ENCODE measurements at regions not wholly inside any gene's neighbourhood (a gene's known extent, or its start where the extent isn't known, plus 50 kb on each side); places are given as distances from the start of the nearest gene placed in this dataset.
A peak's percentile ranks its signal among the peaks of the same experiment; 100 is the strongest.

DNA sequence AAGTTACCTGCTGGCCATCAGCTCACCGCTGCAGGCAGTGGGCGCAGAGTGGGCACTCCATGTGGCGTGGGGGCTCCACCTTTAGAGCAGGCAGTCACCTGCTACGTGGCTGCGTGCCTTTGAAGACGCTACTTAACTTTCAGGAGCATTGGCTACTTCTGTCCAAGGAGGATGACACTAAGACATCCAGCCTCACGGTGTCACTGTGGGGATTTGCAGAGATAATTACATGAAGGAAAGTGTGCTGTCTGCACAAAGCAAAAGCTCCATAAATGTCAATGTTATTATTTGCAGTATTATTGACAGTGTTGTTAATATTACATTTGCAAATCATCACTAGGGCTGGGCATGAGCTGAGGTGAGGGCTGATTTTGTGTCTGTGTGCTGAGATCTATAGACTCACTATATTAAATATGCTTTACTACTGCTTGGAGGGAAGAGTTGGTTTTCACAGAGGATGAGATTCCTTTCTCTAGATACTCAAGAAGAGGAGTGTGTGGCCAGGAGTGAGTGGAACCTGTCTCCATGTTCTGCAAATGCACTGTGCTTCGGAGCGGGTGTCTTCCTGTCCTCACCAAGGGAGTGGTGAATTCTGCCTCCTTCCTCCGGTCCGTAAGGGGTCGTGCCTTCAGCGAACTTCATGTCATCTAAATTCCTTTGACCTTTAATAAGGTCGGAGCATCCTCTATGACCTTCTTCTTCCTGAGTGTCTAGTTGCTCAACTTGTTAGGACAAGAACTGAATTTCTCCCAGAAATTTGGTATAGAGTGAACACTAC, 165.8 kb upstream of the SYNDIG1 start:
- DNase-seq (ENCODE audit: low read depth, low spot score) = no peak
- CTCF ChIA-PET = no interaction called here
- H3K4me3 ChIP-seq (ENCODE audit: low read depth in 2 of 2, low read length in 2 of 2) = no peak overlapping the region
- TF ChIP-seq TCF7L2 (IDR thresholded peaks at IDR 0.05; ENCODE audit: low read depth, low read length) = no peak
- TF ChIP-seq, protein P1, sequence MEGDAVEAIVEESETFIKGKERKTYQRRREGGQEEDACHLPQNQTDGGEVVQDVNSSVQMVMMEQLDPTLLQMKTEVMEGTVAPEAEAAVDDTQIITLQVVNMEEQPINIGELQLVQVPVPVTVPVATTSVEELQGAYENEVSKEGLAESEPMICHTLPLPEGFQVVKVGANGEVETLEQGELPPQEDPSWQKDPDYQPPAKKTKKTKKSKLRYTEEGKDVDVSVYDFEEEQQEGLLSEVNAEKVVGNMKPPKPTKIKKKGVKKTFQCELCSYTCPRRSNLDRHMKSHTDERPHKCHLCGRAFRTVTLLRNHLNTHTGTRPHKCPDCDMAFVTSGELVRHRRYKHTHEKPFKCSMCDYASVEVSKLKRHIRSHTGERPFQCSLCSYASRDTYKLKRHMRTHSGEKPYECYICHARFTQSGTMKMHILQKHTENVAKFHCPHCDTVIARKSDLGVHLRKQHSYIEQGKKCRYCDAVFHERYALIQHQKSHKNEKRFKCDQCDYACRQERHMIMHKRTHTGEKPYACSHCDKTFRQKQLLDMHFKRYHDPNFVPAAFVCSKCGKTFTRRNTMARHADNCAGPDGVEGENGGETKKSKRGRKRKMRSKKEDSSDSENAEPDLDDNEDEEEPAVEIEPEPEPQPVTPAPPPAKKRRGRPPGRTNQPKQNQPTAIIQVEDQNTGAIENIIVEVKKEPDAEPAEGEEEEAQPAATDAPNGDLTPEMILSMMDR (IDR thresholded peaks at IDR 0.05) = peak; percentile 17; the same call in 1 of the 2 replicates
- TF ChIP-seq, protein P2, sequence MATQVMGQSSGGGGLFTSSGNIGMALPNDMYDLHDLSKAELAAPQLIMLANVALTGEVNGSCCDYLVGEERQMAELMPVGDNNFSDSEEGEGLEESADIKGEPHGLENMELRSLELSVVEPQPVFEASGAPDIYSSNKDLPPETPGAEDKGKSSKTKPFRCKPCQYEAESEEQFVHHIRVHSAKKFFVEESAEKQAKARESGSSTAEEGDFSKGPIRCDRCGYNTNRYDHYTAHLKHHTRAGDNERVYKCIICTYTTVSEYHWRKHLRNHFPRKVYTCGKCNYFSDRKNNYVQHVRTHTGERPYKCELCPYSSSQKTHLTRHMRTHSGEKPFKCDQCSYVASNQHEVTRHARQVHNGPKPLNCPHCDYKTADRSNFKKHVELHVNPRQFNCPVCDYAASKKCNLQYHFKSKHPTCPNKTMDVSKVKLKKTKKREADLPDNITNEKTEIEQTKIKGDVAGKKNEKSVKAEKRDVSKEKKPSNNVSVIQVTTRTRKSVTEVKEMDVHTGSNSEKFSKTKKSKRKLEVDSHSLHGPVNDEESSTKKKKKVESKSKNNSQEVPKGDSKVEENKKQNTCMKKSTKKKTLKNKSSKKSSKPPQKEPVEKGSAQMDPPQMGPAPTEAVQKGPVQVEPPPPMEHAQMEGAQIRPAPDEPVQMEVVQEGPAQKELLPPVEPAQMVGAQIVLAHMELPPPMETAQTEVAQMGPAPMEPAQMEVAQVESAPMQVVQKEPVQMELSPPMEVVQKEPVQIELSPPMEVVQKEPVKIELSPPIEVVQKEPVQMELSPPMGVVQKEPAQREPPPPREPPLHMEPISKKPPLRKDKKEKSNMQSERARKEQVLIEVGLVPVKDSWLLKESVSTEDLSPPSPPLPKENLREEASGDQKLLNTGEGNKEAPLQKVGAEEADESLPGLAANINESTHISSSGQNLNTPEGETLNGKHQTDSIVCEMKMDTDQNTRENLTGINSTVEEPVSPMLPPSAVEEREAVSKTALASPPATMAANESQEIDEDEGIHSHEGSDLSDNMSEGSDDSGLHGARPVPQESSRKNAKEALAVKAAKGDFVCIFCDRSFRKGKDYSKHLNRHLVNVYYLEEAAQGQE (IDR thresholded peaks at IDR 0.05; ENCODE audit: insufficient read depth in 1 of 2, low read depth in 2 of 2, low read length in 1 of 2) = no peak
- TF ChIP-seq SIN3A (IDR thresholded peaks at IDR 0.05; ENCODE audit: borderline replicate concordance, insufficient read depth, low read depth, low read length) = no peak
- no peak for ATAC-seq
- H3K9me3 ChIP-seq (ENCODE audit: control insufficient read depth, insufficient read depth, low read depth, low read length) = no peaks in the 10 kb centered on the region
- no peaks in the 10 kb centered on the region for H3K36me3 ChIP-seq (ENCODE audit: control insufficient read depth, insufficient read depth, low read length)
- in situ Hi-C loops (cut with HindIII; ENCODE audit: low pct_unique_long_range_greater_than_20kb, low sequenced_read_pairs) = no loop called here
- intact Hi-C loops (cut with micrococcal nuclease; ENCODE audit: unreplicated experiment) = no loop called here
- no peak overlapping the region for H3K27ac ChIP-seq (ENCODE audit: low read length)
- POLR2A ChIA-PET = no interaction called here
- no peaks in the 10 kb centered on the region for H3K4me1 ChIP-seq (ENCODE audit: control insufficient read depth, insufficient read depth, low read length)
- BruUV-seq (replicated peaks) = no TSS peak
- no peaks in the 10 kb centered on the region; the same call in 1 of the 2 replicates for H3K27me3 ChIP-seq (ENCODE audit: control insufficient read depth, insufficient read depth, low read length)

DNA sequence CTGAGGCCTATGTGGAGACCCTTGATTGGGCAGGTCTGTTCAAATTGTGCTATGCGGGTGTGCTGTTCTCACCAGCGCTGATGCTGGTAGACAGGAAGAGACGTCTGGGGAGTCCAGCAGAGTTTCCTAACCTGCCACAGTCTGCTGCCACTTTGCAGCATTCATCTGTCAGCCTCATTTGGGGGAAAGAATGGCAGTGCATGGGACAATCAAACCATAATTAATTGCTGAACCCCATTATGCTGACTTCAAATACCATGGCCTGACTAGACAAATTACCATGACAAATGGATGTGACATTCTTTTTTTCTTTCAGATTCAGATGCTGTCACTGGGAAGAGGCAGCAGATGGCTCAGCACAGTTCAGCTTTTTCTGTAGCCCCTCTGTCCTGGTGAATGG, 171.4 kb upstream of the SYNDIG1 start:
- CTCF ChIA-PET = no interaction called here
- POLR2A ChIA-PET = no interaction called here
- BruUV-seq (replicated peaks) = no TSS peak
- no peaks in the 10 kb centered on the region for H3K36me3 ChIP-seq (ENCODE audit: control insufficient read depth, insufficient read depth, low read length)
- TF ChIP-seq TCF7L2 (IDR thresholded peaks at IDR 0.05; ENCODE audit: low read depth, low read length) = no peak
- TF ChIP-seq, protein P2 (IDR thresholded peaks at IDR 0.05; ENCODE audit: insufficient read depth in 1 of 2, low read depth in 2 of 2, low read length in 1 of 2) = no peak
- in situ Hi-C loops (cut with HindIII; ENCODE audit: low pct_unique_long_range_greater_than_20kb, low sequenced_read_pairs) = no loop called here
- no peak overlapping the region for H3K27ac ChIP-seq (ENCODE audit: low read length)
- no peaks in the 10 kb centered on the region for H3K9me3 ChIP-seq (ENCODE audit: control insufficient read depth, insufficient read depth, low read depth, low read length)
- DNase-seq (ENCODE audit: low read depth, low spot score) (no peak), ATAC-seq (no peak)
- H3K4me3 ChIP-seq (ENCODE audit: low read depth in 2 of 2, low read length in 2 of 2) = no peak overlapping the region
- no peaks in the 10 kb centered on the region for H3K4me1 ChIP-seq (ENCODE audit: control insufficient read depth, insufficient read depth, low read length)
- intact Hi-C loops (cut with micrococcal nuclease; ENCODE audit: unreplicated experiment) = no loop called here
- H3K27me3 ChIP-seq (ENCODE audit: control insufficient read depth, insufficient read depth, low read length) = no peaks in the 10 kb centered on the region; the same call in 1 of the 2 replicates
